Erythroblast (primary cell): ENCODE measurements at regions not wholly inside any gene's neighbourhood (a gene's known extent, or its start where the extent isn't known, plus 50 kb on each side); places are given as distances from the start of the nearest gene placed in this dataset.

Experiments
- GATA1 ChIP-seq: IDR thresholded peaks from 2 replicates; pipeline ENCODE4 v1.6.1; 2011; ENCODE audit warnings: low read depth, mild to moderate bottlenecking, control low read depth, low read length, moderate library complexity
- POLR2A ChIP-seq: IDR thresholded peaks from 2 replicates; pipeline ENCODE4 v1.6.1; 2011; ENCODE audit warnings: mild to moderate bottlenecking, low read length

DNA sequence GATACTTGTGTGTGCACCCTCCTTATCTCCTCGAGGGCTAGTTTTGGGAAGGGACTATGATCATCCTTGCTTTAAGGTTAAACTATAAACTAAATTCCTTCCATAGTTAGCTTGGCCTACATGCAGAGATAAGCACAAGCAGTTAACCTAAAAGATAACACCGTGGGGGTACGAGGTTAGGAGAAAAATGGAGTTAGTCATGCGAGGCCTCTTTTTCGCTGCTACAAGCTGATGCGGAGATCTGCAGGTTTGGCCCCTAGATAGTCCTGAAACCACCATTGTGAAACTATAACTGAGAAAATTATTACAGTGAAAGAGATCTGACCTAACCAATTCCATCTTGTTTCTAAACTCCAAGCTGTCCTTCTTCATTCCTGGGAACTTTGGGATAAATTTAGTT, 113.7 kb upstream of the ZKSCAN2 start:
- TF ChIP-seq POLR2A (no peak), GATA1 (no peak)
